ENCODE measurements at regions not wholly inside any gene's neighbourhood (a gene's known extent, or its start where the extent isn't known, plus 50 kb on each side); places are given as distances from the start of the nearest gene placed in this dataset.

- TF ChIP-seq CTCF (IDR thresholded peaks at IDR 0.05) (no peak), ZFX (IDR thresholded peaks at IDR 0.05; ENCODE audit: borderline replicate concordance) (no peak)
- no peak overlapping the region for H3K27ac ChIP-seq
Observed at GRCh38 chr1:181987996-181988395, 73.5 kb downstream of the ZNF648 start.

DNA sequence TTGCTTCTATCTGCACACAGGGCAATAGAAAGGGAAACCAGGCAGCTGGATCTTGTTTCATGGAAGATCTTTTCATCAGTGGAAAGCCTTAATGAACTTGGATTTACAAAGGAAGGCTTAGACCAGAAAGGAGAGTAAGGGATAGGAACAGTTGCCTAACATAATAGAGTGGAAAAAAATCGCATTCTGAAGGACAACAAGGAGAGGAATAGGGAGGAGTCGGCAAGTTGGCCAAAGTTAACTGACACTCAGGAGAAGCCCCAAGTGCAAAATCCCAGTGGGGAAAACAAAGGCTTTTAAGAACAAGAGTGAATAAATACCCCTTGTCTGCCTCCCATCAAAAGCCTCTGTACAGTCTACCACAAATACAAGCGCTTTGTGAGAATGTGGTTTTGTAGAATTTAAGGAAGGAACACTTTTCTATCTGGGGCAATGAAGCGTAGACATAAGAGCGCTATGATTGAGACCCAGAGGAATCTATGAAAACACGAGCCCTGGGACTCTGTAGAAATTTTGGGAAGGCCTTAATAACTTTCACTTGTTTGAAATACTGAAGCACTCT, 74.1 kb downstream of the ZNF648 start:
- no peak overlapping the region for H3K27ac ChIP-seq
- TF ChIP-seq CTCF (IDR thresholded peaks at IDR 0.05) (no peak), ZFX (IDR thresholded peaks at IDR 0.05; ENCODE audit: borderline replicate concordance) (no peak)

DNA sequence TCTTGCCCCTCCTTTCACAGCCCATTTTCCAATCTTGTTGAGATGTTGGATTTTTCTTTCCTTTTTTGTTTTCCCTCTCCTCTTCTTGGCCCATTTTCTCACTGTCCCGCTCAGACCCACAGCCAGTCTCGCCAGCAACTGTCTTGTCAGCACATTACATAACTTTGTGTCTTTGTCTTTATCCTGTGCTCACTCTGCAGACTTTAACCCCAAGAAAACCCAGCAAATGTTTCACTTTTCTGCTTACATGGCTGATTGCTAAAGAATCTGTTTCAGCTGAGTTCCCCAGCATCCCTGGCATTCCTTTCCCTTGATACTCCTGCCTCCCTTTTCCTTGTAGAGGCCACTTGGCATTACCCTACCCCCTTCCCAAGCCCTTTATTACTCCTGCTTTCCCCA, 74.6 kb downstream of the ZNF648 start:
- TF ChIP-seq CTCF (IDR thresholded peaks at IDR 0.05) = no peak
- TF ChIP-seq ZFX (IDR thresholded peaks at IDR 0.05; ENCODE audit: borderline replicate concordance) = no peak
- no peak overlapping the region for H3K27ac ChIP-seq

DNA sequence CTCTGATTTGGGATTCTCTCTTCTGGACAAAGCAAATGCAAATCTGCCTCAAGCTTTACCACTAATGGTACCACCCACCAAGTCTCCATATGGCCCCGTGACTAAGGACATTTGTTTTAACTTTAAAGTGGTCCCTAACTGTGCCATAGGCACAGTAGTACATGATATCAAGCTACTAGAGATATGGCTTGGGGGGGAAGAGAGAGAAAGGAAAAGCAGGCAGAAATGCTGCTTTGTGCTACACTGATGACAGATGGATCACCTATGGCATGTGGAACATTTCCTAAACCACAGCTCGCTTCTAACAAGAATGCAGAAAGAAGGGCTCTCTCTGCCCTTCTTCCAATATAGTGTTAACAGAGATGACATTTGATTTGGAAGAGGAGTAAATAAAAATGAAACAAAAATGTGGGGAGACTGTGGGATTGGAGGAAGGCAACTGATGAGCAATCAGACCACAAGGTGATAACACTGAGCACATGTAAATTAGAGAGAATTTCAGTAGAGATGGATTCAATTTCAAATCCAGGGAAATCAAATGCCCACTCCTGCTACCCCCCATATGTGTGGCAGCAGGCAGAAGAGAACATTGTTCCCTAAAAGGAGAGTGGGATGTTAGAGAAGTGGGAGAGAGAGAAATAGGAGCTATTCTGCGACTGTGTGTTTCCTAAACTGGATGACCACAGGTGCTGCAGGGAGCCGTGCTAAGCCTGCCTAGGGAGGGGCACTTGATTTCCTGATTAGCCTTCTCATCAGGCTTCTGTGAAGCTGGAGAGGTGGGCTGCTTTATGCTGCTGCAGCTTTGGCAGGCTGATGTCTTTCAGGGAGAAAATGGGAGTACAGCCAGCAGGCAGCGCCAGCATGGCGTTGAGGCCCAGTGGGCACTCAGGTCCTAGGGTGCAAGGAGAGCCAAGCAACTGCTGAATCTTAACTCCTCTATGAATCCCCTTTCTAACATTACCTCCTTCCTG, 75.3 kb downstream of the ZNF648 start:
- TF ChIP-seq CTCF (IDR thresholded peaks at IDR 0.05) (no peak), ZFX (IDR thresholded peaks at IDR 0.05; ENCODE audit: borderline replicate concordance) (no peak)

GRCh38 chr1:181985281-181985680, 76.2 kb downstream of the ZNF648 start:
- no peak overlapping the region for H3K27ac ChIP-seq
- TF ChIP-seq ZFX (IDR thresholded peaks at IDR 0.05; ENCODE audit: borderline replicate concordance) (no peak), CTCF (IDR thresholded peaks at IDR 0.05) (no peak)

More for the DNA sequence above, 75.3 kb downstream of the ZNF648 start:
- no peak overlapping the region for H3K27ac ChIP-seq

GRCh38 chr1:181984006-181984405, 77.5 kb downstream of the ZNF648 start:
- no peak overlapping the region for H3K27ac ChIP-seq
- no peak for TF ChIP-seq CTCF (IDR thresholded peaks at IDR 0.05)

GRCh38 chr1:181981821-181982220, 79.7 kb downstream of the ZNF648 start:
- TF ChIP-seq CTCF (IDR thresholded peaks at IDR 0.05) = no peak
- no peak for TF ChIP-seq ZFX (IDR thresholded peaks at IDR 0.05; ENCODE audit: borderline replicate concordance)
- no peak overlapping the region for H3K27ac ChIP-seq

Data from 22Rv1 (cell line).